ENCODE measurements at regions not wholly inside any gene's neighbourhood (a gene's known extent, or its start where the extent isn't known, plus 50 kb on each side); places are given as distances from the start of the nearest gene placed in this dataset.

GRCh38 chr2:57536535-57537231 is 509.9 kb upstream of the VRK2 start:
- no peak for TF ChIP-seq POLR2A (IDR thresholded peaks at IDR 0.05; ENCODE audit: low read length)
- no peak for TF ChIP-seq GATA1 (IDR thresholded peaks at IDR 0.05; ENCODE audit: low read depth, low read length)

Data from erythroblast (primary cell).